Omental fat pad (tissue), 3 donors: ENCODE measurements at regions not wholly inside any gene's neighbourhood (a gene's known extent, or its start where the extent isn't known, plus 50 kb on each side); places are given as distances from the start of the nearest gene placed in this dataset.

Source experiments
- ATAC-seq: fragments of 150-250 bp; one replicate; pipeline ENCODE4 v1.9.1; 2016; ENCODE audit warnings: mild to moderate bottlenecking, moderate library complexity; ENCODE audit not compliant: low FRiP score
- DNase-seq: peaks from one replicate; pipeline ENCODE4 v3.0.0-alpha.2; 2019; ENCODE audit warnings: low spot score
- TF ChIP-seq, protein P1 (sequence below), 3 donors: fragments of 450-650 bp; IDR thresholded peaks; one replicate each; pipeline ENCODE4 v1.5.1; 2016 to 2017; ENCODE audit warnings: antibody characterized with exemption in 3 of 3, mild to moderate bottlenecking in 3 of 3, moderate library complexity in 2 of 3

DNA sequence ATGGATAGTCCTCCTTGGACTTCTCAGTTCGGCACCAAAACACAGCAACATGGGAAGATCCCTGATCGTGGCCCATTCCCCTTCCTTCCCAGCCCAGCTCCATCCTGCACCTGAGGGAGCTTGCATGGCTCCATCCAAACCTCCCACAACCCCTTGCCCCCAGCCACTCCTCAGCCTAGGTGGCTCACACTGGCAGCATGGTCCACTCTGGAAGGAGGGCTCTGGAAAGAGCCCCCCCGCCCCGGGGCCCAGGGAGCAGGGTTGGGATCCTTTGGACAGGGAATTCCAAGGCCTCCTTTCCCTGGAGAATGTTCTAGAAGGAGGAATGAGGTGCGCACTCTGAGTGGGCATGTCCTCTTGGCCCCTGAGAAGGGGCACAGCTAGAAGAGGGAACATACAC is 62.8 kb upstream of the ID2 start:
- no peak for DNase-seq
- ATAC-seq, result no peak
- TF ChIP-seq, protein P1, sequence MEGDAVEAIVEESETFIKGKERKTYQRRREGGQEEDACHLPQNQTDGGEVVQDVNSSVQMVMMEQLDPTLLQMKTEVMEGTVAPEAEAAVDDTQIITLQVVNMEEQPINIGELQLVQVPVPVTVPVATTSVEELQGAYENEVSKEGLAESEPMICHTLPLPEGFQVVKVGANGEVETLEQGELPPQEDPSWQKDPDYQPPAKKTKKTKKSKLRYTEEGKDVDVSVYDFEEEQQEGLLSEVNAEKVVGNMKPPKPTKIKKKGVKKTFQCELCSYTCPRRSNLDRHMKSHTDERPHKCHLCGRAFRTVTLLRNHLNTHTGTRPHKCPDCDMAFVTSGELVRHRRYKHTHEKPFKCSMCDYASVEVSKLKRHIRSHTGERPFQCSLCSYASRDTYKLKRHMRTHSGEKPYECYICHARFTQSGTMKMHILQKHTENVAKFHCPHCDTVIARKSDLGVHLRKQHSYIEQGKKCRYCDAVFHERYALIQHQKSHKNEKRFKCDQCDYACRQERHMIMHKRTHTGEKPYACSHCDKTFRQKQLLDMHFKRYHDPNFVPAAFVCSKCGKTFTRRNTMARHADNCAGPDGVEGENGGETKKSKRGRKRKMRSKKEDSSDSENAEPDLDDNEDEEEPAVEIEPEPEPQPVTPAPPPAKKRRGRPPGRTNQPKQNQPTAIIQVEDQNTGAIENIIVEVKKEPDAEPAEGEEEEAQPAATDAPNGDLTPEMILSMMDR (IDR thresholded peaks at IDR 0.05), result no peak

DNA sequence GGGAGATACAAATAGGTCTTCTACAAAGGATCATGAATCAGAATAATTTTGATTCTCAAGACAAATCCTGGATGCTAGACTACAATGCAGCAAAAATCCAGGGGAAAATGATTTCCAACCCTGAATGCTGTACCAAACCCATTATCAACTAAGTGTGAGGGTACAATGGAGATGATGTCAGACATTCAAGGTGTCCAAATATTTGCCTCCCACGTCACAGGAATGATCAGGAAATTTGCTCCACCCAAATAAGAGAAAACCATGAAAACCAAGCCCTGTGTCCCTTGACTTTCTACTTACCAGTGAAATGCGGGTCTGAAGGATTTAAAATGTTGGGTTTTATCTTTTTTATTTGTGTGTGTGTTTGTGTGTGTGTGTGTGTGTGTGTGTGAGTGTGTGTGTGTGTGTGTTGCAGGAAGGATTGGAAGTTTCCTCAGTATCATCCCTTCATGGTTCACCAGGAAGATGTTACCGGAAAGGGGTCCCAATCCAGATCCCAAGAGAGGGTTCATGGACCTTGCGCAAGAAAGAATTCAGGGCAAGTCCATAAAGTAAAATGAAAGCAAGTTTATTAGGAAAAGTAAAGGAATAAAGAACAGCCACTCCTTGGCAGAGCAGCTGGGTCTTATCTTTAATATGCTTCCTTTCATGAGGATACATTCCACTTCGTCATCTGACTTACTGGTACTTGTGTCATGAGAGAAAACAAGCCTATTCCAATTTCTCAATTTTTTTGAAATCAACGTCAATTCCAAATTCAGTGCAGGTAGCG is 61.1 kb upstream of the ID2 start:
- DNase-seq (no peak), ATAC-seq (peak; percentile 60)
- TF ChIP-seq, protein P1 (IDR thresholded peaks at IDR 0.05), result no peak

DNA sequence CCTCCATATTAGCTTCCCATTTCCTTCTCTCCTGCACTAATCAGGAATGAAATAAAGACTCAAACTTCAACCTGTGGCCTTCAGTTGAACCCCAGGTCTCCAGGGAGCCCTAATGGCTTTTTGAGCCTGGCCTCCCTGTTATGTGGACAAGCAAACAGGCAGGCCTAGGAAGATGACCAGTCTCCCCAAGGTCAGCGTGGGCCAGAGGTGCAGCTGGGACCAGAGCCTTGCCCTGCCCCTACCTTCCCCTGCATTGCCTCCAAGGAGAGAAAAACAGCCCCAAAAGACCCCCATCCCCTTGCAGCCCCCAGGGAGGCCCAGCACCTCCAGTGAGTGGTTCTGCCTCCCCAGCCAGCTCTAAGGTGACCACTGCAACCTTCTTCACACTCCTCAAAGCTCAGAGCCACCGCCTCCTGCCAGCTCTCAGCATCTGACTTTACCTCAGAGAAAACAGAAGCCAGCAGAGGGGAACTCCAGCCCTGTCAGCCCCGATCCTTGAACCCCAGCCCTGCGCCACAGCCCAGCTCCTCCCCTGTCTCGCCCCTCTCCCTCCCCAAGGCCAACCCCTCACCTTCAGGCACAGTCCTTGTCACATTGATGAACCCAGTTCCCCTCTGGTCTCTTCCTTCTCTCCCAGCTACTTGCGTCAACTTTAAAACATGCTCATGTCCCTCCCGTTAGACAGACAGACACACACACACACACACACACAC is 59.5 kb upstream of the ID2 start:
- DNase-seq, result no peak
- no peak for ATAC-seq
- TF ChIP-seq, protein P1 (IDR thresholded peaks at IDR 0.05), result no peak

DNA sequence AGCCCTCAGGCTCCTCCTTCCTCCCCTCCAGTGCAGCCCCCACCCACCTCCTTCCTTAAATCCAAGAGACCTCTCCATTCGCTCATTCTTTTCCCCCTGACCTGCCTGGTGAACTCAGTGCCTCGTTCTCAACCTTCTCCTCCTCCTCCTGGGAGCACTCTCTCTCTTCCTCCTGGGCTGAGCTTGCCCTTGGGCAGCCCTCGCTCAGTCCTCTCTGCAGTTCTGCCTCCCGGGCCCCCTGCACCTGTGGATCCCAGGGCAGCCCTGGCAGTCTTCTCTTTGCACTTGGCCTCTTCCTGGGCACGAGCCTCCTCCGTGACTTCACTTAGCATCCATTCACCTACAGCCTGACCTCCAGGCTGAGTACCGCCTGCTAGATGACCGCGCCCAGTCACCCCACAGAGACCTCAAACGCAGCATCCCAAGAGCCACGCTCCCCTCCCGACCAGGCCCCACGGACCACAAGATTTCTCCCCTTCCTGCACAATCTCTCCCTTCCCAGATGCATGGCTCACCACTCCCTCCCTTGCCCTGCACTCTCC is 58.9 kb upstream of the ID2 start:
- TF ChIP-seq, protein P1 (IDR thresholded peaks at IDR 0.05), result no peak
- peak; percentile 8 for DNase-seq
- no peak for ATAC-seq

DNA sequence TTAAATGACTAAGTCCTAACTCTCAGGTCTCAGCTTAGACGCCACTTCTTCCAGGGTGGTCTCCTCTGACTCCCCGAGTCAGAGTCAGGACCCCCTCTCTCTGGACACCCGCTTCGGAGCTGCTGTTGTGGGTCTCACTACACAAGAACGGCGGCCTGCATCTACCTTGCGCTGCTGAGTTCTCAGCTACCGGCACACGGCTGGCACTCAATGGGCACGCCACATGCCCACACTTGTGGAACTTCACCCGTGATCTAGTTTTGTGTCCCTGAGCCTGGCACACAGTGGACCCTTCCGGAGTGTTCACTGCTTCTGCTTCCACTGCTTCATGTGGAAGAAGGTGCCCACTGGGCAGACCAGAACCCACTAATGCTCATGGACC is 58.3 kb upstream of the ID2 start:
- DNase-seq (no peak), ATAC-seq (no peak)
- TF ChIP-seq, protein P1 (IDR thresholded peaks at IDR 0.05), result no peak

DNA sequence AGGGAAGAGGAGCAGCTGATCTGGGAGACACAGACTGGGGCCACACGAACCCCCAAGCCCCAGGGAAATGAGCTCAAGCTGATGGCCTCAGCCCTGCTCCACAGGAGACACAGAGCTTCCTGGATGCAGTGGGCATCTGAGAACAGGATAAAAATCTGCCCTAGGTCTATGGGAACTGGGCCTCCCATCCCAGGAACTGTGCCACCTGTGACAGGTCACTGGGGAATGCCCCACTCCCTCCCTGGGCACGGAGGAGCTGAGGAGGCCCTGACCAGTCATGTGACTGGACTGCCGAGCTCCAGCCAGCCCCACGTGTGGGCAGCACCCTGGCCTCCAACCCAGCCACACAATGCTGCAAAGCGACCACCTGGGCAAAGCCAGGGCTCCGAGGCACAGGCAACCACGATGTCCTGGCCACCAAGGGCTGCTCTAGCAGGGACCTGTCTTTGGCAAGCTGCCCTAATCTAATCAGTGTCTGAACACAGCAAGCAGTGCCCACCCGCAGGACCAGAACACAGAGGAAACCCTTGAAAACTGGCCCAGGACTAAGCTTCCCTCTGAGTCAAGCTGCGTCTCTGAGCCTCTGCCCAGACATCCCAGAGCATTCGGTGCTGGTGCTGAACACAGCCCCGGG is 57.8 kb upstream of the ID2 start:
- DNase-seq (peak; percentile 17), ATAC-seq (peak; percentile 57)
- TF ChIP-seq, protein P1 (IDR thresholded peaks at IDR 0.05), result no peak
